HG02623 (cell line): ENCODE measurements at regions not wholly inside any gene's neighbourhood (a gene's known extent, or its start where the extent isn't known, plus 50 kb on each side); places are given as distances from the start of the nearest gene placed in this dataset.

Source experiments
- ATAC-seq: cut with Tn5 transposase; IDR thresholded peaks from one replicate; pipeline ENCODE4 v1.9.1; 2021; ENCODE audit warnings: moderate library complexity; ENCODE audit not compliant: unreplicated experiment

- no peak for ATAC-seq
These were observed 75.4 kb upstream of the ARHGEF7 start for GRCh38 chr13:111039735-111040134.

- ATAC-seq = no peak
These were observed 76.2 kb upstream of the ARHGEF7 start for GRCh38 chr13:111038887-111039286.

GRCh38 chr13:111037927-111038326 is 77.2 kb upstream of the ARHGEF7 start:
- ATAC-seq = no peak

- no peak for ATAC-seq
These were observed 78.4 kb upstream of the ARHGEF7 start for GRCh38 chr13:111036665-111037064.

- no peak for ATAC-seq
These were observed 79.2 kb upstream of the ARHGEF7 start for GRCh38 chr13:111035861-111036260.

- no peak for ATAC-seq
These were observed 80.3 kb upstream of the ARHGEF7 start for GRCh38 chr13:111034811-111035210.

- no peak for ATAC-seq
These were observed 81.7 kb upstream of the ARHGEF7 start for GRCh38 chr13:111033172-111034130.

GRCh38 chr13:111031531-111031961 is 83.6 kb upstream of the ARHGEF7 start:
- ATAC-seq = no peak

GRCh38 chr13:111029957-111030609 is 85.0 kb upstream of the ARHGEF7 start:
- no peak for ATAC-seq

- no peak for ATAC-seq
These were observed 87.4 kb upstream of the ARHGEF7 start for GRCh38 chr13:111027458-111028439.

- no peak for ATAC-seq
These were observed 89.8 kb upstream of the ARHGEF7 start for GRCh38 chr13:111025310-111025709.

- ATAC-seq = no peak
These were observed 92.2 kb upstream of the ARHGEF7 start for GRCh38 chr13:111022886-111023285.

- ATAC-seq = no peak
These were observed 92.9 kb upstream of the ARHGEF7 start for GRCh38 chr13:111022241-111022640.

- ATAC-seq = no peak
These were observed 93.8 kb upstream of the ARHGEF7 start for GRCh38 chr13:111021270-111021669.

- ATAC-seq = no peak
These were observed 94.6 kb upstream of the ARHGEF7 start for GRCh38 chr13:111020546-111020945.

- ATAC-seq = no peak
These were observed 95.1 kb upstream of the ARHGEF7 start for GRCh38 chr13:111020021-111020420.

GRCh38 chr13:111017755-111018459 is 97.2 kb upstream of the ARHGEF7 start:
- no peak for ATAC-seq

GRCh38 chr13:111013196-111013595 is 98.3 kb upstream of the ANKRD10 start:
- ATAC-seq = no peak

GRCh38 chr13:111011899-111012298 is 97.0 kb upstream of the ANKRD10 start:
- ATAC-seq = no peak

GRCh38 chr13:111008351-111008750 is 93.5 kb upstream of the ANKRD10 start:
- no peak for ATAC-seq
